NCI-H82 treated with DMSO at 0.1 percent for 48 hours (cell line): ENCODE measurements at regions not wholly inside any gene's neighbourhood (a gene's known extent, or its start where the extent isn't known, plus 50 kb on each side); places are given as distances from the start of the nearest gene placed in this dataset.
"Not testable (repeated sequence)": the region's sequence is repeated elsewhere in the genome, so short reads cannot be mapped to it uniquely, and the experiment has no call there.

Experiments used
- DNase-seq: peaks from one replicate; lab custom pipeline; 2025; ENCODE audit not compliant: unreplicated experiment; lab: John Stamatoyannopoulos, UW

GRCh38 chrX:118254611-118255010 is 91.3 kb upstream of the WDR44 start:
- DNase-seq: peak; percentile 20

DNA sequence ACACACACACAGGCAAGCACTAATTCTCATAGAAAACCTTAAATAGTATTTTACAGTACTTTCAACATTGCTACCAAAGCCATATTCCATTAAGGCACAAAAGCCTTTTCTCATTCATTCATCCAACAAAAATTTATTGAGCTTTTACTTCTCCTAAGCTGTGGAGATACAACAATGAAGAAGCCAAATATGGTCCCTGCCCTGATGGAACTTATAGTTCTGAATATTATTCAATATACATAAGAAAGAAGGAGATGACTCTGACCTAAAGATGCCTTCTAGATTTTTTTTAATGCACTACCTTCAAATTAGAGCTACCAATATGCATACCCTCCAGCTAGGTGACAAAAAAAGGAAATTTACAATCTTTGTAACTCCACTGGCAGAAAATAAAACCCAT is 90.0 kb upstream of the WDR44 start:
- no peak for DNase-seq

DNA sequence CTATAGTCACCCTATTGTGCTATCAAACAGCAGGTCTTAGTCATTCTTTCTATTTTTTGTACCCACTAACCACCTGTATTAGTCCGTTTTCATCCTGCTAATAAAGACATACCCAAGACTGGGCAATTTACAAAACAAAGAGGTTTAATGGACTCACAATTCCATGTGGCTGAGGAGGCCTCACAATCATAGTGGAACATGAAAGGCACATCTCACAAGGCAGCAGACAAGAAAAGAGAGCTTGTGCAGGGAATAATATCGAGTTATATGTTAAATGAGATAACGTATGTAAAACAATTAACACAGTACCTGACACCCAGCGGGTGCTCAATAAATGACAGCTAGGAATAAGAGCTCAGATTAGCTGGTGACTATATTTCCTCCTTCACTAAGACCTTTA is 88.1 kb upstream of the WDR44 start:
- DNase-seq: no peak

GRCh38 chrX:118259213-118259612 is 86.7 kb upstream of the WDR44 start:
- no peak for DNase-seq

GRCh38 chrX:118261151-118261550 is 84.8 kb upstream of the WDR44 start:
- peak; percentile 47 for DNase-seq

DNA sequence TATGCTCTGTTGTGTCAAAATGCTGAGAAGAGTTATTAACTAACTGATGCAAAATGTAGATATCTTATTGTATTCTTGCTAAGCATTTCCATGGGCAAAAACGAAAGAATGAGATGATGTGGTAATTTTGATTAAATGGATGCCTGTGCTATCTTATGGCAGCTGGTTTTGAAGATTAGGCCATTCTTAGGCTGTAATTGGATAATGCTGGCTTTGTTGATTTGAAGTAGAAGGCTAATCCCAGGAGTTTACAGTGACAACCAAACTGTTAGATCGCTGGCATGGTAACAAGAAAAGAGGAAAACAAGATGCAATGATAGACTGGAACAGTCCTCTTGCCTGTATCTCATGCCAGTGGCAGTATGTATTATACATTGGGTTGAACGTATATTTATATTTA is 74.1 kb upstream of the WDR44 start:
- peak; percentile 98 for DNase-seq

DNA sequence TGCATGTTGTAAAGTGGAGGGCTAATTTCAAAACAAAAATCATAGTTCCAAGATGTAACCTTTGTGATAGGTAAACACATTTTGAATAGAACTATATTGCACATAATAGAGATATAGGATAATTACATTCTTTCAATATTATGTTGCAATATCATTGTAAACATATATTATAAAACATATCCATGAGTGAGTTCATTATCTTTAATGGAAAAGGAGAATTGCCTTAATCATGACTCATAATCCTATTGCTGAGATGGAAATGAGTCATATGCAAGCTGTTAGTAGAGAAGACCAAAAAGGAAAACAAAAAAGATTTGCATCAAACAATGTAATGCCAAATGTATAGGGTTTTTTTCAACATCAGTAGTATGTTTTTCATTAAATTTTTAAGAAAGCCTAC is 73.7 kb upstream of the WDR44 start:
- DNase-seq: peak; percentile 22

GRCh38 chrX:118286066-118286762 is 59.7 kb upstream of the WDR44 start:
- no peak for DNase-seq

- not testable (repeated sequence) for DNase-seq
Observed at GRCh38 chrX:118295818-118296217, 50.1 kb upstream of the WDR44 start.
